ENCODE measurements at regions not wholly inside any gene's neighbourhood (a gene's known extent, or its start where the extent isn't known, plus 50 kb on each side); places are given as distances from the start of the nearest gene placed in this dataset.

- no peak for DNase-seq
- H3K27me3 Mint-ChIP-seq: peaks cover 0 to 5% of the 10 kb centered on the region in 2 donors
- H3K4me1 Mint-ChIP-seq: no peaks in the 10 kb centered on the region
- no peak overlapping the region for H3K4me3 Mint-ChIP-seq
- H3K9me3 Mint-ChIP-seq: peaks cover 7 to 17% of the 10 kb centered on the region in 2 donors
- no peak overlapping the region for H3K27ac Mint-ChIP-seq
- H3K36me3 Mint-ChIP-seq: no peaks in the 10 kb centered on the region
- ATAC-seq (replicated peaks): peak; percentile 84 to 95
These were observed 267.9 kb upstream of the SASH1 start for GRCh38 chr6:148074738-148075137.

- Mint-ChIP-seq H3K4me3 (no peak overlapping the region), H3K9me3 (peaks cover 7 to 17% of the 10 kb centered on the region in 2 donors), H3K36me3 (no peaks in the 10 kb centered on the region), H3K27ac (no peak overlapping the region), H3K4me1 (no peaks in the 10 kb centered on the region), H3K27me3 (peaks cover 0 to 5% of the 10 kb centered on the region in 2 donors)
- DNase-seq (no peak), ATAC-seq (replicated peaks) (no peak)
These were observed 267.3 kb upstream of the SASH1 start for GRCh38 chr6:148075352-148075751.

GRCh38 chr6:148076051-148076450 lies 266.6 kb upstream of the SASH1 start:
- Mint-ChIP-seq H3K9me3 (peaks cover 7 to 16% of the 10 kb centered on the region in 2 donors), H3K27me3 (peaks cover 0 to 5% of the 10 kb centered on the region in 2 donors), H3K4me3 (no peak overlapping the region), H3K36me3 (no peaks in the 10 kb centered on the region), H3K27ac (no peak overlapping the region), H3K4me1 (no peaks in the 10 kb centered on the region)
- ATAC-seq (replicated peaks) (no peak), DNase-seq (no peak)

- Mint-ChIP-seq H3K27me3 (peaks cover 0 to 5% of the 10 kb centered on the region in 2 donors), H3K4me3 (no peak overlapping the region), H3K4me1 (no peaks in the 10 kb centered on the region), H3K27ac (no peak overlapping the region), H3K36me3 (no peaks in the 10 kb centered on the region), H3K9me3 (peaks cover 3 to 7% of the 10 kb centered on the region in 2 donors)
- no peak for DNase-seq
- no peak for ATAC-seq (replicated peaks)
These were observed 262.3 kb upstream of the SASH1 start for GRCh38 chr6:148080315-148080714.

- H3K4me3 Mint-ChIP-seq: no peak overlapping the region
- H3K27ac Mint-ChIP-seq: no peak overlapping the region
- H3K9me3 Mint-ChIP-seq: peaks cover 0 to under 1% of the 10 kb centered on the region in 2 donors
- H3K27me3 Mint-ChIP-seq: peaks cover 0 to 5% of the 10 kb centered on the region in 2 donors
- ATAC-seq (replicated peaks) (no peak), DNase-seq (no peak)
- no peaks in the 10 kb centered on the region for H3K36me3 Mint-ChIP-seq
- no peaks in the 10 kb centered on the region for H3K4me1 Mint-ChIP-seq
These were observed 261.6 kb upstream of the SASH1 start for GRCh38 chr6:148081076-148081475.

GRCh38 chr6:148082044-148082443 lies 260.6 kb upstream of the SASH1 start:
- no peaks in the 10 kb centered on the region for H3K4me1 Mint-ChIP-seq
- H3K9me3 Mint-ChIP-seq: no peaks in the 10 kb centered on the region
- DNase-seq: no peak

GRCh38 chr6:148082696-148083095 lies 259.9 kb upstream of the SASH1 start:
- Mint-ChIP-seq H3K36me3 (no peaks in the 10 kb centered on the region), H3K27ac (no peak overlapping the region), H3K27me3 (peaks cover 0 to 5% of the 10 kb centered on the region in 2 donors), H3K4me1 (no peaks in the 10 kb centered on the region), H3K9me3 (no peaks in the 10 kb centered on the region), H3K4me3 (no peak overlapping the region)
- DNase-seq: no peak
- no peak for ATAC-seq (replicated peaks)

More at GRCh38 chr6:148082044-148082443, 260.6 kb upstream of the SASH1 start:
- no peaks in the 10 kb centered on the region for H3K36me3 Mint-ChIP-seq
- peaks cover 0 to 5% of the 10 kb centered on the region in 2 donors for H3K27me3 Mint-ChIP-seq
- no peak overlapping the region for H3K4me3 Mint-ChIP-seq
- no peak overlapping the region for H3K27ac Mint-ChIP-seq
- no peak for ATAC-seq (replicated peaks)

- DNase-seq (no peak), ATAC-seq (replicated peaks) (no peak)
- H3K9me3 Mint-ChIP-seq: peaks cover 5 to 9% of the 10 kb centered on the region in 2 donors
- H3K4me1 Mint-ChIP-seq: no peaks in the 10 kb centered on the region
- no peak overlapping the region for H3K27ac Mint-ChIP-seq
- H3K36me3 Mint-ChIP-seq: no peaks in the 10 kb centered on the region
- no peak overlapping the region for H3K4me3 Mint-ChIP-seq
- H3K27me3 Mint-ChIP-seq: no peaks in the 10 kb centered on the region
These were observed 256.9 kb upstream of the SASH1 start for GRCh38 chr6:148085631-148086331.

- ATAC-seq (replicated peaks): no peak
- no peak for DNase-seq
- H3K9me3 Mint-ChIP-seq: peaks cover 10 to 14% of the 10 kb centered on the region in 2 donors
- no peaks in the 10 kb centered on the region for H3K4me1 Mint-ChIP-seq
- no peak overlapping the region for H3K4me3 Mint-ChIP-seq
- H3K27ac Mint-ChIP-seq: no peak overlapping the region
- H3K36me3 Mint-ChIP-seq: no peaks in the 10 kb centered on the region
- no peaks in the 10 kb centered on the region for H3K27me3 Mint-ChIP-seq
These were observed 256.3 kb upstream of the SASH1 start for GRCh38 chr6:148086386-148086785.

- no peak for DNase-seq
- no peaks in the 10 kb centered on the region for H3K36me3 Mint-ChIP-seq
- peaks cover 10 to 14% of the 10 kb centered on the region in 2 donors for H3K9me3 Mint-ChIP-seq
- no peak for ATAC-seq (replicated peaks)
- H3K27me3 Mint-ChIP-seq: no peaks in the 10 kb centered on the region
- H3K27ac Mint-ChIP-seq: no peak overlapping the region
- no peaks in the 10 kb centered on the region for H3K4me1 Mint-ChIP-seq
- no peak overlapping the region for H3K4me3 Mint-ChIP-seq
These were observed 255.8 kb upstream of the SASH1 start for GRCh38 chr6:148086843-148087242.

GRCh38 chr6:148087659-148088058 lies 255.0 kb upstream of the SASH1 start:
- no peak for DNase-seq
- no peaks in the 10 kb centered on the region for H3K36me3 Mint-ChIP-seq
- H3K27ac Mint-ChIP-seq: no peak overlapping the region
- peaks cover 10 to 14% of the 10 kb centered on the region in 2 donors for H3K9me3 Mint-ChIP-seq
- H3K4me3 Mint-ChIP-seq: no peak overlapping the region
- H3K4me1 Mint-ChIP-seq: no peaks in the 10 kb centered on the region
- no peak for ATAC-seq (replicated peaks)
- H3K27me3 Mint-ChIP-seq: no peaks in the 10 kb centered on the region

- H3K36me3 Mint-ChIP-seq: no peaks in the 10 kb centered on the region
- no peak overlapping the region for H3K4me3 Mint-ChIP-seq
- H3K4me1 Mint-ChIP-seq: no peaks in the 10 kb centered on the region
- no peaks in the 10 kb centered on the region for H3K27me3 Mint-ChIP-seq
- ATAC-seq (replicated peaks): no peak
- no peak overlapping the region for H3K27ac Mint-ChIP-seq
- DNase-seq: no peak
- peaks cover 14 to 16% of the 10 kb centered on the region in 2 donors for H3K9me3 Mint-ChIP-seq
These were observed 252.3 kb upstream of the SASH1 start for GRCh38 chr6:148090326-148090725.

- Mint-ChIP-seq H3K27ac (no peak overlapping the region), H3K36me3 (no peaks in the 10 kb centered on the region), H3K4me1 (no peaks in the 10 kb centered on the region), H3K9me3 (peaks cover 14 to 16% of the 10 kb centered on the region in 2 donors), H3K27me3 (no peaks in the 10 kb centered on the region), H3K4me3 (no peak overlapping the region)
- ATAC-seq (replicated peaks) (no peak), DNase-seq (no peak)
These were observed 251.2 kb upstream of the SASH1 start for GRCh38 chr6:148091394-148091793.

- H3K9me3 Mint-ChIP-seq: peaks cover 2 to 3% of the 10 kb centered on the region in 2 donors
- ATAC-seq (replicated peaks) (no peak), DNase-seq (no peak)
- no peaks in the 10 kb centered on the region for H3K4me1 Mint-ChIP-seq
- H3K36me3 Mint-ChIP-seq: no peaks in the 10 kb centered on the region
- H3K4me3 Mint-ChIP-seq: no peak overlapping the region
- no peak overlapping the region for H3K27ac Mint-ChIP-seq
- peaks cover under 1 to 2% of the 10 kb centered on the region in 2 donors for H3K27me3 Mint-ChIP-seq
These were observed 239.2 kb upstream of the SASH1 start for GRCh38 chr6:148103436-148103835.

GRCh38 chr6:148104131-148104530 lies 238.5 kb upstream of the SASH1 start:
- ATAC-seq (replicated peaks) (no peak), DNase-seq (no peak)
- Mint-ChIP-seq H3K36me3 (no peaks in the 10 kb centered on the region), H3K27me3 (peaks cover 3 to 6% of the 10 kb centered on the region in 2 donors), H3K27ac (no peak overlapping the region), H3K9me3 (peaks cover 3 to 4% of the 10 kb centered on the region in 2 donors), H3K4me1 (no peaks in the 10 kb centered on the region), H3K4me3 (no peak overlapping the region)
